Skeletal muscle tissue (tissue), 3 donors: ENCODE measurements at regions not wholly inside any gene's neighbourhood (a gene's known extent, or its start where the extent isn't known, plus 50 kb on each side); places are given as distances from the start of the nearest gene placed in this dataset.

ENCODE experiments used
- H3K27ac ChIP-seq: one replicate; pipeline ENCODE4 v1.7.0; 2013; ENCODE audit warnings: mild to moderate bottlenecking, low read depth, low read length, inconsistent platforms
- H3K27me3 ChIP-seq, 3 donors: one replicate each; pipeline ENCODE4 v1.7.0; 2013; ENCODE audit warnings: low read length in 3 of 3; ENCODE audit not compliant: control insufficient read depth in 3 of 3, insufficient read depth in 3 of 3
- H3K36me3 ChIP-seq, 3 donors: one replicate each; pipeline ENCODE4 v1.7.0; 2013; ENCODE audit warnings: low read length in 3 of 3; ENCODE audit not compliant: control insufficient read depth in 3 of 3, insufficient read depth in 3 of 3
- H3K4me1 ChIP-seq, 3 donors: one replicate each; pipeline ENCODE4 v1.7.0; 2013; ENCODE audit warnings: low read length in 3 of 3, mild to moderate bottlenecking in 3 of 3; ENCODE audit not compliant: control insufficient read depth in 3 of 3, insufficient read depth in 3 of 3
- H3K4me3 ChIP-seq, 3 donors: one replicate each; pipeline ENCODE4 v1.7.0; 2013; ENCODE audit warnings: low read length in 3 of 3
- H3K9ac ChIP-seq, 3 donors: one replicate each; pipeline ENCODE4 v1.7.0; 2013; ENCODE audit warnings: low read length in 3 of 3, mild to moderate bottlenecking in 3 of 3, moderate library complexity in 2 of 3, low read depth in 1 of 3
- H3K9me3 ChIP-seq, 3 donors: one replicate each; pipeline ENCODE4 v1.7.0; 2013; ENCODE audit warnings: low read length in 3 of 3; ENCODE audit not compliant: control insufficient read depth in 3 of 3
- donor health status: Osteomylitis.

- H3K36me3 ChIP-seq: no peaks in the 10 kb centered on the region
- peaks cover 0 to 4% (median 0%) of the 10 kb centered on the region in 3 donors for H3K9me3 ChIP-seq
- no peak overlapping the region for H3K4me3 ChIP-seq
- peaks cover 0 to 4% (median 2%) of the 10 kb centered on the region in 3 donors for H3K4me1 ChIP-seq
- no peak overlapping the region for H3K27ac ChIP-seq
- peaks cover 16 to 30% (median 18%) of the 10 kb centered on the region in 3 donors for H3K27me3 ChIP-seq
- no peak overlapping the region for H3K9ac ChIP-seq
These were observed 493.2 kb downstream of the MIAT start for GRCh38 chr22:27150544-27150941.

GRCh38 chr22:27151407-27151806 is 494.0 kb downstream of the MIAT start:
- Histone ChIP-seq H3K9me3 (peaks cover 0 to 4% (median 0%) of the 10 kb centered on the region in 3 donors), H3K9ac (no peak overlapping the region), H3K4me3 (no peak overlapping the region), H3K36me3 (no peaks in the 10 kb centered on the region), H3K4me1 (peaks cover 0 to 4% (median 2%) of the 10 kb centered on the region in 3 donors), H3K27me3 (peaks cover 16 to 30% (median 22%) of the 10 kb centered on the region in 3 donors), H3K27ac (no peak overlapping the region)

GRCh38 chr22:27152033-27152432 is 494.6 kb downstream of the MIAT start:
- Histone ChIP-seq H3K36me3 (no peaks in the 10 kb centered on the region), H3K9me3 (peaks cover 0 to 4% (median 0%) of the 10 kb centered on the region in 3 donors), H3K27ac (no peak overlapping the region), H3K4me1 (peaks cover 0 to 4% (median 2%) of the 10 kb centered on the region in 3 donors), H3K27me3 (peaks cover 20 to 27% (median 22%) of the 10 kb centered on the region in 3 donors), H3K4me3 (no peak overlapping the region), H3K9ac (no peak overlapping the region)

GRCh38 chr22:27152883-27153282 is 495.5 kb downstream of the MIAT start:
- peaks cover 16 to 19% (median 17%) of the 10 kb centered on the region in 3 donors for H3K27me3 ChIP-seq
- H3K9ac ChIP-seq: no peak overlapping the region
- H3K27ac ChIP-seq: no peak overlapping the region
- H3K36me3 ChIP-seq: no peaks in the 10 kb centered on the region
- peaks cover 0 to 4% (median 2%) of the 10 kb centered on the region in 3 donors for H3K4me1 ChIP-seq
- H3K9me3 ChIP-seq: peaks cover 0 to 4% (median 0%) of the 10 kb centered on the region in 3 donors
- H3K4me3 ChIP-seq: no peak overlapping the region

GRCh38 chr22:27153386-27153785 is 496.0 kb downstream of the MIAT start:
- H3K4me3 ChIP-seq: no peak overlapping the region
- H3K4me1 ChIP-seq: peaks cover 0 to 4% (median 2%) of the 10 kb centered on the region in 3 donors
- peaks cover 0 to 4% (median 0%) of the 10 kb centered on the region in 3 donors for H3K9me3 ChIP-seq
- H3K27me3 ChIP-seq: peaks cover 14 to 16% (median 15%) of the 10 kb centered on the region in 3 donors
- H3K27ac ChIP-seq: no peak overlapping the region
- H3K9ac ChIP-seq: no peak overlapping the region
- H3K36me3 ChIP-seq: no peaks in the 10 kb centered on the region

- no peaks in the 10 kb centered on the region for H3K36me3 ChIP-seq
- peaks cover 0 to 4% (median 2%) of the 10 kb centered on the region in 3 donors for H3K4me1 ChIP-seq
- no peak overlapping the region for H3K9ac ChIP-seq
- no peak overlapping the region for H3K4me3 ChIP-seq
- peaks cover 0 to 4% (median 0%) of the 10 kb centered on the region in 3 donors for H3K9me3 ChIP-seq
- peaks cover 8 to 19% (median 14%) of the 10 kb centered on the region in 3 donors for H3K27me3 ChIP-seq
- no peak overlapping the region for H3K27ac ChIP-seq
These were observed 497.3 kb downstream of the MIAT start for GRCh38 chr22:27154717-27155116.

GRCh38 chr22:27156821-27157489 is 499.6 kb downstream of the MIAT start:
- Histone ChIP-seq H3K27me3 (peaks cover 13 to 28% (median 16%) of the 10 kb centered on the region in 3 donors), H3K9ac (no peak overlapping the region), H3K9me3 (peaks cover 0 to 4% (median 0%) of the 10 kb centered on the region in 3 donors), H3K27ac (no peak overlapping the region), H3K4me3 (no peak overlapping the region), H3K36me3 (no peaks in the 10 kb centered on the region), H3K4me1 (no peaks in the 10 kb centered on the region)

GRCh38 chr22:27157666-27158370 is 500.4 kb downstream of the MIAT start:
- Histone ChIP-seq H3K27me3 (peaks cover 17 to 31% (median 18%) of the 10 kb centered on the region in 3 donors), H3K9ac (no peak overlapping the region), H3K27ac (no peak overlapping the region), H3K4me3 (no peak overlapping the region), H3K9me3 (no peaks in the 10 kb centered on the region), H3K36me3 (no peaks in the 10 kb centered on the region), H3K4me1 (no peaks in the 10 kb centered on the region)

- Histone ChIP-seq H3K4me3 (no peak overlapping the region), H3K4me1 (no peaks in the 10 kb centered on the region), H3K9ac (no peak overlapping the region), H3K36me3 (no peaks in the 10 kb centered on the region), H3K9me3 (no peaks in the 10 kb centered on the region), H3K27ac (no peak overlapping the region), H3K27me3 (peaks cover 14 to 31% (median 20%) of the 10 kb centered on the region in 3 donors)
These were observed 501.6 kb downstream of the MIAT start for GRCh38 chr22:27159016-27159415.

GRCh38 chr22:27159716-27160295 is 502.4 kb downstream of the MIAT start:
- H3K27me3 ChIP-seq: peaks cover 14 to 31% (median 20%) of the 10 kb centered on the region in 3 donors
- H3K9ac ChIP-seq: no peak overlapping the region
- H3K4me1 ChIP-seq: no peaks in the 10 kb centered on the region
- H3K27ac ChIP-seq: no peak overlapping the region
- no peaks in the 10 kb centered on the region for H3K9me3 ChIP-seq
- no peaks in the 10 kb centered on the region for H3K36me3 ChIP-seq
- no peak overlapping the region for H3K4me3 ChIP-seq
